Mesenchymal stem cell (in vitro differentiated cells and primary cell): ENCODE measurements at regions not wholly inside any gene's neighbourhood (a gene's known extent, or its start where the extent isn't known, plus 50 kb on each side); places are given as distances from the start of the nearest gene placed in this dataset.

Experiments used
- DNase-seq: peaks from one replicate; pipeline ENCODE4 v3.0.0-alpha.2; 2013
- H2AFZ ChIP-seq: one replicate; pipeline ENCODE4 v1.6.1; 2013; ENCODE audit warnings: low read depth, mild to moderate bottlenecking, control low read depth, inconsistent platforms, low read length, moderate library complexity
- H2AK5ac ChIP-seq: 2 replicates; pipeline ENCODE4 v1.6.1; 2013; ENCODE audit warnings: low read length, moderate library complexity, mild to moderate bottlenecking, inconsistent platforms; ENCODE audit not compliant: severe bottlenecking
- H2BK120ac ChIP-seq: one replicate; pipeline ENCODE4 v1.6.1; 2013; ENCODE audit warnings: low read depth, mild to moderate bottlenecking, inconsistent platforms, low read length, moderate library complexity
- H2BK12ac ChIP-seq, 2 experiments: one replicate each; pipeline ENCODE4 v1.6.1; 2013; ENCODE audit warnings: inconsistent platforms in 2 of 2, low read length in 2 of 2, mild to moderate bottlenecking in 2 of 2, moderate library complexity in 2 of 2, control low read depth in 1 of 2
- H2BK15ac ChIP-seq: one replicate; pipeline ENCODE4 v1.6.1; 2013; ENCODE audit warnings: mild to moderate bottlenecking, low read depth, inconsistent platforms; ENCODE audit not compliant: poor library complexity, severe bottlenecking
- H2BK5ac ChIP-seq: 2 replicates; pipeline ENCODE4 v1.6.1; 2013; ENCODE audit warnings: low read depth, mild to moderate bottlenecking, low read length, control low read depth, inconsistent platforms; ENCODE audit not compliant: poor library complexity, severe bottlenecking
- H3K14ac ChIP-seq, 2 experiments: one replicate each; pipeline ENCODE4 v1.6.1; 2013; ENCODE audit warnings: inconsistent platforms in 2 of 2, low read length in 2 of 2, control low read depth in 1 of 2, mild to moderate bottlenecking in 1 of 2, moderate library complexity in 1 of 2
- H3K18ac ChIP-seq, 2 experiments: one replicate each; pipeline ENCODE4 v1.6.1; 2013; ENCODE audit warnings: inconsistent platforms in 2 of 2, low read length in 2 of 2, control low read depth in 1 of 2, low read depth in 1 of 2, mild to moderate bottlenecking in 1 of 2
- H3K23ac ChIP-seq, 2 experiments: one replicate each; pipeline ENCODE4 v1.6.1; 2013; ENCODE audit warnings: inconsistent platforms in 2 of 2, low read length in 2 of 2, mild to moderate bottlenecking in 2 of 2, moderate library complexity in 2 of 2, control low read depth in 1 of 2
- H3K27ac ChIP-seq: 2 replicates; pipeline ENCODE4 v1.5.1; 2013; ENCODE audit warnings: mild to moderate bottlenecking, moderate library complexity, low read length, control low read depth, inconsistent platforms; ENCODE audit not compliant: poor library complexity, severe bottlenecking
- H3K27me3 ChIP-seq, 2 experiments: 2 replicates each; pipeline versions ENCODE4 v1.6.1 to v1.7.0; 2013; ENCODE audit warnings: low read length in 2 of 2, mild to moderate bottlenecking in 2 of 2, moderate library complexity in 2 of 2, control low read depth in 1 of 2, inconsistent platforms in 1 of 2; ENCODE audit not compliant: control insufficient read depth in 1 of 2, insufficient read depth in 1 of 2
- H3K36me3 ChIP-seq, 2 experiments: 2 replicates each; pipeline versions ENCODE4 v1.6.1 to v1.7.0; 2013; ENCODE audit warnings: low read length in 2 of 2, control low read depth in 1 of 2, inconsistent platforms in 1 of 2, low read depth in 1 of 2, mild to moderate bottlenecking in 1 of 2; ENCODE audit not compliant: insufficient read depth in 2 of 2, control insufficient read depth in 1 of 2
- H3K4ac ChIP-seq, 2 experiments: one replicate each; pipeline ENCODE4 v1.6.1; 2013; ENCODE audit warnings: inconsistent platforms in 2 of 2, low read length in 2 of 2, mild to moderate bottlenecking in 2 of 2, moderate library complexity in 2 of 2, control low read depth in 1 of 2, low read depth in 1 of 2
- H3K4me1 ChIP-seq: 2 replicates; pipeline ENCODE4 v1.6.1; 2013; ENCODE audit warnings: low read depth, low read length, control low read depth; ENCODE audit not compliant: control insufficient read depth, insufficient read depth
- H3K4me2 ChIP-seq: 2 replicates; pipeline ENCODE4 v1.6.1; 2013; ENCODE audit warnings: low read length, mild to moderate bottlenecking, inconsistent platforms; ENCODE audit not compliant: poor library complexity, severe bottlenecking
- H3K4me3 ChIP-seq, 2 experiments: 2 replicates each; pipeline versions ENCODE4 v1.5.1 to v1.7.0; 2013; ENCODE audit warnings: low read length in 2 of 2, mild to moderate bottlenecking in 2 of 2, control low read depth in 1 of 2, low read depth in 1 of 2; ENCODE audit not compliant: insufficient read depth in 1 of 2
- H3K79me1 ChIP-seq: replicated peaks from 2 replicates; pipeline ENCODE4 v1.6.1; 2013; ENCODE audit warnings: mild to moderate bottlenecking, control low read depth, low read length, inconsistent platforms; ENCODE audit not compliant: poor library complexity, severe bottlenecking
- H3K9ac ChIP-seq: 2 replicates; pipeline ENCODE4 v1.7.0; 2013; ENCODE audit warnings: mild to moderate bottlenecking, low read length, moderate library complexity
- H3K9me3 ChIP-seq: 2 replicates; pipeline ENCODE4 v1.7.0; 2013; ENCODE audit warnings: mild to moderate bottlenecking, low read length; ENCODE audit not compliant: control insufficient read depth
- H4K8ac ChIP-seq: one replicate; pipeline ENCODE4 v1.6.1; 2013; ENCODE audit warnings: inconsistent platforms, mild to moderate bottlenecking, low read length, moderate library complexity
- H4K91ac ChIP-seq: one replicate; pipeline ENCODE4 v1.6.1; 2013; ENCODE audit warnings: mild to moderate bottlenecking, low read length, inconsistent platforms
- WGBS: methylation state at CpG from one replicate; pipeline ENCODE4 v1.1.7; 2013; ENCODE audit warnings: mixed read lengths; 5-methylcytosine and 5-hydroxymethylcytosine counted together

GRCh38 chr17:72008236-72008876 lies 112.5 kb upstream of the SOX9 start:
- H2AK5ac ChIP-seq = no peak overlapping the region
- no peak overlapping the region for H2BK12ac ChIP-seq
- no peak overlapping the region for H3K23ac ChIP-seq
- no peaks in the 10 kb centered on the region for H3K4me1 ChIP-seq
- no peak overlapping the region for H3K27ac ChIP-seq
- no peak overlapping the region for H3K4me3 ChIP-seq
- no peak overlapping the region for H2BK5ac ChIP-seq
- no peak overlapping the region for H3K9ac ChIP-seq
- no peaks in the 10 kb centered on the region for H3K9me3 ChIP-seq
- DNase-seq = no peak
- H3K4me2 ChIP-seq = no peak overlapping the region
- peak overlapping the region in 1 of 2 experiments; percentile 87 for H3K14ac ChIP-seq
- H2AFZ ChIP-seq = no peak overlapping the region
- no peak overlapping the region for H3K18ac ChIP-seq
- 71% methylated on average over 4 of the region's 5 CpGs for WGBS
- no peak overlapping the region for H4K8ac ChIP-seq
- no peaks in the 10 kb centered on the region for H3K36me3 ChIP-seq
- H3K27me3 ChIP-seq = peaks cover 0 to 5% of the 10 kb centered on the region in 2 experiments
- no peak overlapping the region for H3K4ac ChIP-seq
- H4K91ac ChIP-seq = no peak overlapping the region
- no peaks in the 10 kb centered on the region for H3K79me1 ChIP-seq
- no peak overlapping the region for H2BK15ac ChIP-seq
- no peak overlapping the region for H2BK120ac ChIP-seq

GRCh38 chr17:72011561-72011960 lies 109.3 kb upstream of the SOX9 start:
- Histone ChIP-seq H3K4me3 (no peak overlapping the region), H3K4ac (no peak overlapping the region), H4K91ac (no peak overlapping the region), H2BK5ac (no peak overlapping the region), H3K18ac (no peak overlapping the region), H3K14ac (no peak overlapping the region), H3K4me1 (no peaks in the 10 kb centered on the region), H3K36me3 (no peaks in the 10 kb centered on the region), H3K4me2 (no peak overlapping the region), H4K8ac (no peak overlapping the region), H3K27ac (no peak overlapping the region), H2AK5ac (no peak overlapping the region), H3K27me3 (peaks cover 5 to 8% of the 10 kb centered on the region in 2 experiments), H2AFZ (no peak overlapping the region), H3K9me3 (no peaks in the 10 kb centered on the region), H3K9ac (no peak overlapping the region), H2BK120ac (no peak overlapping the region), H2BK15ac (no peak overlapping the region), H3K79me1 (no peaks in the 10 kb centered on the region), H3K23ac (no peak overlapping the region), H2BK12ac (no peak overlapping the region)
- no peak for DNase-seq
- 100% methylated on average over 1 of the region's 1 CpG for WGBS

GRCh38 chr17:72021417-72022041 lies 99.3 kb upstream of the SOX9 start:
- H3K14ac ChIP-seq = no peak overlapping the region
- 92% methylated on average over 3 of the region's 3 CpGs for WGBS
- H2BK15ac ChIP-seq = no peak overlapping the region
- no peak overlapping the region for H4K91ac ChIP-seq
- no peak overlapping the region for H3K4ac ChIP-seq
- H3K27ac ChIP-seq = no peak overlapping the region
- no peak overlapping the region for H2AFZ ChIP-seq
- no peak for DNase-seq
- H3K36me3 ChIP-seq = no peaks in the 10 kb centered on the region
- H3K9me3 ChIP-seq = no peaks in the 10 kb centered on the region
- no peak overlapping the region for H3K4me2 ChIP-seq
- H3K18ac ChIP-seq = no peak overlapping the region
- no peak overlapping the region for H4K8ac ChIP-seq
- H3K4me1 ChIP-seq = no peaks in the 10 kb centered on the region
- no peak overlapping the region for H2BK120ac ChIP-seq
- no peak overlapping the region for H2BK5ac ChIP-seq
- no peak overlapping the region for H3K4me3 ChIP-seq
- H2AK5ac ChIP-seq = no peak overlapping the region
- H3K9ac ChIP-seq = no peak overlapping the region
- no peak overlapping the region for H2BK12ac ChIP-seq
- H3K23ac ChIP-seq = no peak overlapping the region
- H3K27me3 ChIP-seq = peaks cover under 1 to 12% of the 10 kb centered on the region in 2 experiments
- H3K79me1 ChIP-seq = no peaks in the 10 kb centered on the region

- Histone ChIP-seq H3K4ac (no peak overlapping the region), H3K4me3 (no peak overlapping the region), H3K27ac (no peak overlapping the region), H2BK15ac (no peak overlapping the region), H2BK12ac (no peak overlapping the region), H3K9me3 (no peaks in the 10 kb centered on the region), H3K9ac (no peak overlapping the region), H3K18ac (no peak overlapping the region), H2BK120ac (no peak overlapping the region), H3K23ac (no peak overlapping the region), H2AK5ac (no peak overlapping the region), H4K8ac (no peak overlapping the region), H2AFZ (no peak overlapping the region), H2BK5ac (no peak overlapping the region), H3K4me2 (no peak overlapping the region), H4K91ac (no peak overlapping the region), H3K14ac (no peak overlapping the region), H3K27me3 (peaks cover 8 to 12% of the 10 kb centered on the region in 2 experiments), H3K36me3 (no peaks in the 10 kb centered on the region), H3K79me1 (no peaks in the 10 kb centered on the region), H3K4me1 (no peaks in the 10 kb centered on the region)
- DNase-seq = no peak
- 93% methylated on average over 4 of the region's 6 CpGs for WGBS
Observed at GRCh38 chr17:72022328-72023275, 98.2 kb upstream of the SOX9 start.
